ENCODE measurements at regions not wholly inside any gene's neighbourhood (a gene's known extent, or its start where the extent isn't known, plus 50 kb on each side); places are given as distances from the start of the nearest gene placed in this dataset.

GRCh38 chr7:120164-120991, 72.0 kb upstream of the FAM20C start:
- DNase-seq (ENCODE audit: low spot score) (no peak), ATAC-seq (ENCODE audit: low FRiP score) (no peak)
- no peak for TF ChIP-seq CTCF (IDR thresholded peaks at IDR 0.05)

- ATAC-seq (ENCODE audit: low FRiP score) (no peak), DNase-seq (ENCODE audit: low spot score) (no peak)
- no peak for TF ChIP-seq CTCF (IDR thresholded peaks at IDR 0.05)
Observed at GRCh38 chr7:121002-121785, 71.2 kb upstream of the FAM20C start.

- no peak for TF ChIP-seq CTCF (IDR thresholded peaks at IDR 0.05)
Observed at GRCh38 chr7:123237-123636, 69.1 kb upstream of the FAM20C start.

DNA sequence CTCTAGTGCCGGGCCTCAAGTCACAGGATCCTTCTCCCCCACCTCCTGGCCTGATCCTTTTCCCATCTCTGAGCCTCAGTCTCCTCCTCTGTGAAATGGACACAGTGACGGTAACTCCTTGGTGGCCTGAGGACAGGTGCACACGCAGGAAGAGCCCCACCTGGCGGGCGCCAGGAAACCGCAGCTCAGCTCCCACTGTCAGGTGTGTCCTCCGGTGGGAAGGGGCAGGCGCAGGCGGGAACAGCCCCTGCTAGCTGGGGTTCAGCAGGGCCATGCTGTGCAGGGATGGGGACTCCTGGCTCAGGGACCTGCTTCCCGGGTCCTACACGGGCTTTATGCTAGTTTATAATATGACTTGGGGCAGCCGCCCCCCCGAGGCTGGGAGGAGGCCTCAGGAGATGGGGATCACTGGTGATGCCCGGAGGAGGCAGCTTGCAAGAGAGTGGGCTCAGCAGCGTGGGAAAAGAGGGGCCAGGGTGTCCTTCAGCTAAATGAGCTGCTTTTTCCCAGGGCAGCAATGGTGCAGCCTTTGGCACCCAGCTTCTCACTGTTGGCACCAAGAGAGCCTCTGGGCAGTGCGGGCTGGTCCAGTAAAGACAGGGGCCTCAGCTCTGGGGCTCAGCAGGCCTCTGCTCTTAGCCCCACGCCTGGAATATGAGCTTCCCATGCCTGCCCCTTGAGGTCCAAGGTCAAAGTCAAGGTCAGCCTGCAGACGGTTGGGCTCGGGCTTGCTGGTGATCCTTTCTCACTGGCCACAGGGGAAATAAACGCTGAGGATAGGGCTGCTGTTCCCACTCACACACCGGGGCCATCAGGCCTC, 68.0 kb upstream of the FAM20C start:
- TF ChIP-seq CTCF (IDR thresholded peaks at IDR 0.05), result no peak
- no peak for ATAC-seq (ENCODE audit: low FRiP score)
- DNase-seq (ENCODE audit: low spot score), result no peak

More at GRCh38 chr7:123237-123636, 69.1 kb upstream of the FAM20C start:
- DNase-seq (ENCODE audit: low spot score), result no peak
- no peak for ATAC-seq (ENCODE audit: low FRiP score)

DNA sequence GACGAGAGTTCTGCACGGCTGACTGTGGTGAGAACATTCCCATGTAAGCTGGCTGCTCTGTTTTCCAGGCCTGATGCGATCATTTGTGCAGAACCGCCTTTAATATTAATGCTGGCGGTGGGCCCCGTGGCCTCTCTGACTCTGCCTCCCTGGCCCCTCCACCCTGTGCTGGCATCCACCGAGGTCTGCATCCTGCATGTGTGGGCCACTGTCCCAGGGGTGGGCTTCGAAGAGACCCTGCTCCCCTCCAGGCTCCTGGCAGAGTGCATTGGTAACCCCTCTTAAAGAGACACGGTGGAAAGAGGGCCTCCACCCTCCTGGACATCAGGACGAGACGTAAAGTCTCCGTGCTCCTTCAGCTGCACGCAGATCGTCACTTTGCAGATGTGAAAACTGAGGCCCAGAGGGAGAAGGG, 67.3 kb upstream of the FAM20C start:
- no peak for ATAC-seq (ENCODE audit: low FRiP score)
- no peak for DNase-seq (ENCODE audit: low spot score)
- TF ChIP-seq CTCF (IDR thresholded peaks at IDR 0.05), result no peak

DNA sequence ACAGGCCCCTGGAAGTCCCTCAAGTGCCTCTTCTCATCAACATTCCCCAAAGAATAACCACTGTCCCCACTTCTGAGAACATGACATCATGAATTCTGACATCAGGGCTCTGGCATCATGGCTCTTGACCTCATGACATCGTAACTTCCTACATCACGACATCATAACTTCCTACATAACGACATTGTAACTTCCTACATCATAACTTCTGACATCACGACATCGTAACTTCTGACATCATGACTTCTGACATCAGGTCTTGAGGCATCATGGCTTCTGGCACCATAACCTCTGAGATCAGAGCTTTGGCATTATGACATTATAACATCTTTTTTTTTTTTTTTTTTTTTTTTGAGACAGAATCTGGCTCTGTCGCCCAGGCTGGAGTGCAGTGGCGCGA, 66.7 kb upstream of the FAM20C start:
- TF ChIP-seq CTCF (IDR thresholded peaks at IDR 0.05), result no peak
- ATAC-seq (ENCODE audit: low FRiP score), result no peak
- no peak for DNase-seq (ENCODE audit: low spot score)
